H1 (cell line): ENCODE measurements at regions not wholly inside any gene's neighbourhood (a gene's known extent, or its start where the extent isn't known, plus 50 kb on each side); places are given as distances from the start of the nearest gene placed in this dataset.

ENCODE experiments used
- CTCF ChIA-PET: fragments of 300-600 bp; sonication (Branson Sonifier 250); formaldehyde crosslinking; loops from one replicate; lab custom pipeline; 2021; ENCODE audit not compliant: partially characterized antibody; lab: Charles Lee
- POLR2A ChIA-PET: fragments of 300-600 bp; sonication (Branson Sonifier 250); formaldehyde crosslinking; loops from one replicate; lab custom pipeline; 2021; ENCODE audit warnings: inconsistent platforms; ENCODE audit not compliant: partially characterized antibody; lab: Charles Lee
- DNase-seq, 2 experiments: peaks; one replicate each; pipeline versions ENCODE4 v3.0.0 to v3.0.0-alpha.2; 2010 to 2022; ENCODE audit warnings: low spot score in 2 of 2, low read depth in 1 of 2, mixed read lengths in 1 of 2
- FAIRE-seq: peaks from 2 replicates; lab custom pipeline; 2011; peaks lifted over from hg19 to GRCh38; lab: Jason Lieb, UNC
- H2AFZ ChIP-seq: 2 replicates; pipeline ENCODE4 v1.8.1; 2012; ENCODE audit warnings: low read length, inconsistent platforms
- H2AK5ac ChIP-seq: 2 replicates; pipeline ENCODE4 v1.6.1; 2013; ENCODE audit warnings: low read depth, low read length
- H2BK120ac ChIP-seq: replicated peaks from 2 replicates; pipeline ENCODE3; 2013; ENCODE audit warnings: low read depth, low read length, inconsistent platforms
- H2BK12ac ChIP-seq: 2 replicates; pipeline ENCODE4 v1.6.1; 2013; ENCODE audit warnings: low read depth, low read length
- H2BK15ac ChIP-seq: 2 replicates; pipeline ENCODE4 v1.6.1; 2013; ENCODE audit warnings: low read length
- H2BK20ac ChIP-seq: 2 replicates; pipeline ENCODE4 v1.6.1; 2013; ENCODE audit warnings: low read length
- H2BK5ac ChIP-seq: 2 replicates; pipeline ENCODE4 v1.6.1; 2013; ENCODE audit warnings: low read depth, low read length
- H3K14ac ChIP-seq: 2 replicates; pipeline ENCODE4 v1.6.1; 2013; ENCODE audit warnings: inconsistent platforms; ENCODE audit not compliant: insufficient read length
- H3K18ac ChIP-seq: 2 replicates; pipeline ENCODE4 v1.6.1; 2013; ENCODE audit warnings: low read length; ENCODE audit errors: extremely low read depth
- H3K23ac ChIP-seq: 2 replicates; pipeline ENCODE4 v1.6.1; 2013; ENCODE audit warnings: inconsistent platforms; ENCODE audit not compliant: insufficient read length
- H3K23me2 ChIP-seq: 2 replicates; pipeline ENCODE4 v1.6.1; 2013; ENCODE audit warnings: low read depth, low read length
- H3K27ac ChIP-seq: 2 replicates; pipeline ENCODE4 v1.6.1; 2011; ENCODE audit warnings: low read depth, low read length, inconsistent platforms
- H3K27me3 ChIP-seq, 4 experiments: replicated peaks in 1 of 4; 1 replicate in 1 of 4; 2 replicates in 3 of 4; pipeline versions ENCODE4 v1.6.1 to v1.8.1; 2011 to 2013; ENCODE audit warnings: low read length in 3 of 4, mild to moderate bottlenecking in 3 of 4, inconsistent platforms in 2 of 4, mixed read lengths in 2 of 4, moderate library complexity in 1 of 4; ENCODE audit not compliant: control insufficient read depth in 3 of 4, insufficient read depth in 3 of 4; ENCODE audit errors: extremely low read depth in 1 of 4
- H3K36me3 ChIP-seq, 4 experiments: 2 replicates each; pipeline versions ENCODE4 v1.6.1 to v1.8.1; 2011 to 2013; ENCODE audit warnings: mild to moderate bottlenecking in 4 of 4, low read length in 3 of 4, moderate library complexity in 2 of 4, control low read depth in 1 of 4, inconsistent platforms in 1 of 4; ENCODE audit not compliant: insufficient read depth in 4 of 4, control insufficient read depth in 2 of 4
- H3K4ac ChIP-seq: replicated peaks from 2 replicates; pipeline ENCODE3; 2013; ENCODE audit warnings: low read length, low read depth, mixed read lengths, inconsistent platforms; ENCODE audit not compliant: insufficient read length
- H3K4me1 ChIP-seq, 4 experiments: replicated peaks in 1 of 4; 1 replicate in 1 of 4; 2 replicates in 3 of 4; pipeline versions ENCODE4 v1.6.1 to v1.8.1; 2011 to 2013; ENCODE audit warnings: low read length in 3 of 4, inconsistent platforms in 2 of 4, mixed read lengths in 1 of 4; ENCODE audit not compliant: insufficient read depth in 4 of 4, control insufficient read depth in 3 of 4
- H3K4me2 ChIP-seq, 2 experiments: 2 replicates each; pipeline versions ENCODE4 v1.6.1 to v1.8.1; 2011 to 2013; ENCODE audit warnings: low read depth in 2 of 2, low read length in 2 of 2, control low read depth in 1 of 2, inconsistent platforms in 1 of 2, mild to moderate bottlenecking in 1 of 2; ENCODE audit not compliant: insufficient read depth in 1 of 2
- H3K4me3 ChIP-seq, 4 experiments: fragments of 200-600, 300-600 bp in 1 of 4; sonication (generic), shearing (Covaris generic), sonication (Bioruptor Twin) in 1 of 4; 2 replicates each; pipeline versions ENCODE4 v1.5.1 to v1.8.1; 2011 to 2016; ENCODE audit warnings: low read length in 4 of 4, low read depth in 3 of 4, control low read depth in 2 of 4, inconsistent platforms in 2 of 4, mild to moderate bottlenecking in 2 of 4, mixed read lengths in 1 of 4, moderate library complexity in 1 of 4; ENCODE audit not compliant: insufficient read depth in 2 of 4; ENCODE audit errors: extremely low read depth in 1 of 4
- H3K56ac ChIP-seq: replicated peaks from 2 replicates; pipeline ENCODE3; 2013; ENCODE audit warnings: low read depth, mild to moderate bottlenecking, mixed read lengths, low read length, inconsistent platforms; ENCODE audit not compliant: insufficient read length
- H3K79me1 ChIP-seq: 2 replicates; pipeline ENCODE4 v1.6.1; 2013; ENCODE audit warnings: low read depth, low read length, control low read depth
- H3K79me2 ChIP-seq, 2 experiments: 2 replicates each; pipeline versions ENCODE4 v1.6.1 to v1.8.1; 2012 to 2013; ENCODE audit warnings: low read length in 2 of 2, mild to moderate bottlenecking in 2 of 2, inconsistent platforms in 1 of 2; ENCODE audit not compliant: insufficient read depth in 2 of 2, control insufficient read depth in 1 of 2
- H3K9ac ChIP-seq, 4 experiments: replicated peaks in 1 of 4; 1 replicate in 1 of 4; 2 replicates in 3 of 4; pipeline versions ENCODE4 v1.6.1 to v1.8.1; 2011 to 2013; ENCODE audit warnings: low read depth in 3 of 4, low read length in 3 of 4, control low read depth in 2 of 4, mild to moderate bottlenecking in 2 of 4, moderate library complexity in 2 of 4, inconsistent platforms in 1 of 4; ENCODE audit errors: extremely low read depth in 1 of 4
- H3K9me3 ChIP-seq, 2 experiments: 2 replicates each; pipeline versions ENCODE4 v1.6.1 to v1.8.1; 2012 to 2013; ENCODE audit warnings: mild to moderate bottlenecking in 2 of 2, moderate library complexity in 2 of 2, control low read depth in 1 of 2, inconsistent platforms in 1 of 2, low read depth in 1 of 2, low read length in 1 of 2, mixed read lengths in 1 of 2; ENCODE audit not compliant: insufficient read depth in 2 of 2
- H4K20me1 ChIP-seq, 2 experiments: replicated peaks in 1 of 2; 2 replicates each; pipeline versions ENCODE3 to v1.8.1; 2011 to 2013; ENCODE audit warnings: inconsistent platforms in 2 of 2, low read length in 2 of 2, mild to moderate bottlenecking in 1 of 2; ENCODE audit not compliant: insufficient read depth in 2 of 2, control insufficient read depth in 1 of 2
- H4K5ac ChIP-seq: 2 replicates; pipeline ENCODE4 v1.6.1; 2013; ENCODE audit warnings: low read length, low read depth, mixed read lengths, inconsistent platforms; ENCODE audit not compliant: insufficient read length
- H4K8ac ChIP-seq: 2 replicates; pipeline ENCODE4 v1.8.0; 2013; ENCODE audit warnings: mild to moderate bottlenecking, moderate library complexity, low read length, inconsistent platforms; ENCODE audit not compliant: insufficient read depth; ENCODE audit errors: extremely low read depth
- H4K91ac ChIP-seq: replicated peaks from 2 replicates; pipeline ENCODE3; 2013; ENCODE audit warnings: low read length, mixed read lengths, inconsistent platforms; ENCODE audit not compliant: insufficient read length
- BRCA1 ChIP-seq: IDR thresholded peaks from 2 replicates; pipeline ENCODE4 v1.6.1; 2012; ENCODE audit warnings: low read depth, low read length, improper control_type of control experiment
- CHD1 ChIP-seq: IDR thresholded peaks from 2 replicates; pipeline ENCODE4 v1.6.1; 2012; ENCODE audit warnings: low read depth, low read length, improper control_type of control experiment
- CREB1 ChIP-seq: IDR thresholded peaks from 2 replicates; pipeline ENCODE4 v1.6.1; 2012; ENCODE audit warnings: inconsistent platforms
- FOSL1 ChIP-seq: IDR thresholded peaks from 2 replicates; pipeline ENCODE4 v1.6.1; 2011; ENCODE audit warnings: mild to moderate bottlenecking, low read depth, low read length, moderate library complexity; ENCODE audit not compliant: insufficient read depth
- JUND ChIP-seq: IDR thresholded peaks from 2 replicates; pipeline ENCODE4 v1.6.1; 2011; ENCODE audit warnings: mild to moderate bottlenecking, improper control_type of control experiment, low read length
- KDM4A ChIP-seq: IDR thresholded peaks from one replicate; pipeline ENCODE4 v1.7.1; 2012; ENCODE audit warnings: low read depth, mild to moderate bottlenecking, moderate library complexity, low read length, inconsistent platforms; ENCODE audit not compliant: severe bottlenecking
- MAFK ChIP-seq: IDR thresholded peaks from 2 replicates; pipeline ENCODE4 v1.6.1; 2012; ENCODE audit warnings: low read depth, mild to moderate bottlenecking, improper control_type of control experiment, low read length
- PHF8 ChIP-seq: fragments of 200-600 bp; sonication (generic); conservative IDR thresholded peaks from 2 replicates; pipeline ENCODE4 v1.7.1; 2012; ENCODE audit warnings: low read depth, mild to moderate bottlenecking, inconsistent platforms, low read length, moderate library complexity
- SAP30 ChIP-seq: fragments of 300-600 bp; sonication (generic); IDR thresholded peaks from 2 replicates; pipeline ENCODE4 v1.7.1; 2012; ENCODE audit warnings: low read length, moderate library complexity, mild to moderate bottlenecking, inconsistent platforms; ENCODE audit not compliant: insufficient read depth, insufficient replicate concordance
- SIRT6 ChIP-seq: IDR thresholded peaks from one replicate; pipeline ENCODE4 v1.7.1; 2012; ENCODE audit warnings: low read length, inconsistent platforms
- SRF ChIP-seq: IDR thresholded peaks from 2 replicates; pipeline ENCODE4 v1.6.1; 2011; ENCODE audit warnings: mild to moderate bottlenecking, low read depth, low read length, moderate library complexity
- TBP ChIP-seq: IDR thresholded peaks from 2 replicates; pipeline ENCODE4 v1.6.1; 2011; ENCODE audit warnings: low read depth, low read length, improper control_type of control experiment
- WGBS, 2 experiments: shearing (Covaris generic) in 1 of 2; methylation state at CpG; one replicate each; pipeline versions ENCODE4 v1.1.6 to v1.1.7; 2013 to 2015; ENCODE audit warnings: low lambda C conversion rate in 2 of 2, mixed read lengths in 2 of 2, inconsistent platforms in 1 of 2, low coverage in 1 of 2, missing lambda C conversion rate in 1 of 2; ENCODE audit not compliant: insufficient replicate concordance in 2 of 2, insufficient coverage in 1 of 2, insufficient read length in 1 of 2; ENCODE audit errors: extremely low coverage in 1 of 2, missing lambda C conversion rate in 1 of 2; 5-methylcytosine and 5-hydroxymethylcytosine counted together
- TF ChIP-seq, protein P1 (sequence below), 3 experiments: IDR thresholded peaks; 1 replicate in 2 of 3; 2 replicates in 1 of 3; pipeline versions ENCODE4 v1.5.1 to v1.6.1; 2011; ENCODE audit warnings: low read length in 3 of 3, mild to moderate bottlenecking in 3 of 3, inconsistent platforms in 2 of 3, low read depth in 1 of 3, moderate library complexity in 1 of 3; ENCODE audit not compliant: insufficient read depth in 1 of 3; ENCODE audit errors: control extremely low read depth in 1 of 3

- no peaks in the 10 kb centered on the region for H3K79me2 ChIP-seq
- no peak overlapping the region for H2BK5ac ChIP-seq
- no peaks in the 10 kb centered on the region for H3K23me2 ChIP-seq
- H3K14ac ChIP-seq: no peak overlapping the region
- H3K4me1 ChIP-seq: no peaks in the 10 kb centered on the region
- H3K56ac ChIP-seq: no peak overlapping the region
- no peak overlapping the region for H3K4me2 ChIP-seq
- WGBS, 2 experiments: 83% methylated on average over 3 of the region's 3 CpGs; no CpG with 5 or more reads in 1 of the 2 experiments
- H2AFZ ChIP-seq: no peak overlapping the region
- ChIA-PET POLR2A (no interaction called here), CTCF (interaction anchor here (0.9 kb wide), 1 partner anchor 196 kb away, joined by 3 read pairs; no protein-coding TSS in a partner anchor)
- no peak overlapping the region for H4K8ac ChIP-seq
- no peaks in the 10 kb centered on the region for H3K27me3 ChIP-seq
- no peak overlapping the region for H3K18ac ChIP-seq
- H3K23ac ChIP-seq: no peak overlapping the region
- no peak overlapping the region for H3K4me3 ChIP-seq
- no peaks in the 10 kb centered on the region for H3K79me1 ChIP-seq
- no peak overlapping the region for H3K9ac ChIP-seq
- H2BK15ac ChIP-seq: no peak overlapping the region
- H4K5ac ChIP-seq: no peak overlapping the region
- no peak overlapping the region for H2BK12ac ChIP-seq
- H2BK20ac ChIP-seq: no peak overlapping the region
- H2AK5ac ChIP-seq: no peak overlapping the region
- H4K20me1 ChIP-seq: no peaks in the 10 kb centered on the region
- no peak overlapping the region for H3K27ac ChIP-seq
- no peak overlapping the region for H2BK120ac ChIP-seq
- FAIRE-seq (no peak), DNase-seq (no peak)
- no peaks in the 10 kb centered on the region for H3K36me3 ChIP-seq
- peaks cover 3 to 15% of the 10 kb centered on the region in 2 experiments; a peak in 3 of 4 replicates for H3K9me3 ChIP-seq
- no peak overlapping the region for H3K4ac ChIP-seq
- H4K91ac ChIP-seq: no peak overlapping the region
- TF ChIP-seq, protein P1, sequence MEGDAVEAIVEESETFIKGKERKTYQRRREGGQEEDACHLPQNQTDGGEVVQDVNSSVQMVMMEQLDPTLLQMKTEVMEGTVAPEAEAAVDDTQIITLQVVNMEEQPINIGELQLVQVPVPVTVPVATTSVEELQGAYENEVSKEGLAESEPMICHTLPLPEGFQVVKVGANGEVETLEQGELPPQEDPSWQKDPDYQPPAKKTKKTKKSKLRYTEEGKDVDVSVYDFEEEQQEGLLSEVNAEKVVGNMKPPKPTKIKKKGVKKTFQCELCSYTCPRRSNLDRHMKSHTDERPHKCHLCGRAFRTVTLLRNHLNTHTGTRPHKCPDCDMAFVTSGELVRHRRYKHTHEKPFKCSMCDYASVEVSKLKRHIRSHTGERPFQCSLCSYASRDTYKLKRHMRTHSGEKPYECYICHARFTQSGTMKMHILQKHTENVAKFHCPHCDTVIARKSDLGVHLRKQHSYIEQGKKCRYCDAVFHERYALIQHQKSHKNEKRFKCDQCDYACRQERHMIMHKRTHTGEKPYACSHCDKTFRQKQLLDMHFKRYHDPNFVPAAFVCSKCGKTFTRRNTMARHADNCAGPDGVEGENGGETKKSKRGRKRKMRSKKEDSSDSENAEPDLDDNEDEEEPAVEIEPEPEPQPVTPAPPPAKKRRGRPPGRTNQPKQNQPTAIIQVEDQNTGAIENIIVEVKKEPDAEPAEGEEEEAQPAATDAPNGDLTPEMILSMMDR (IDR thresholded peaks at IDR 0.05; ENCODE audit: control extremely low read depth in 1 of 3, insufficient read depth in 1 of 3, low read depth in 1 of 3, low read length in 3 of 3): no peak
- TF ChIP-seq TBP (no peak), SRF (no peak), BRCA1 (no peak), JUND (no peak), SAP30 (no peak), SIRT6 (no peak), CHD1 (no peak), FOSL1 (no peak), KDM4A (no peak), MAFK (no peak), PHF8 (no peak), CREB1 (no peak)
These were observed 56.1 kb upstream of the PKP2 start for GRCh38 chr12:32952681-32953080.
